GM19328 (cell line): ENCODE measurements at regions not wholly inside any gene's neighbourhood (a gene's known extent, or its start where the extent isn't known, plus 50 kb on each side); places are given as distances from the start of the nearest gene placed in this dataset.

Source experiments
- ATAC-seq: cut with Tn5 transposase; IDR thresholded peaks from one replicate; pipeline ENCODE4 v1.9.1; 2021; ENCODE audit warnings: mild to moderate bottlenecking, moderate library complexity; ENCODE audit not compliant: unreplicated experiment

DNA sequence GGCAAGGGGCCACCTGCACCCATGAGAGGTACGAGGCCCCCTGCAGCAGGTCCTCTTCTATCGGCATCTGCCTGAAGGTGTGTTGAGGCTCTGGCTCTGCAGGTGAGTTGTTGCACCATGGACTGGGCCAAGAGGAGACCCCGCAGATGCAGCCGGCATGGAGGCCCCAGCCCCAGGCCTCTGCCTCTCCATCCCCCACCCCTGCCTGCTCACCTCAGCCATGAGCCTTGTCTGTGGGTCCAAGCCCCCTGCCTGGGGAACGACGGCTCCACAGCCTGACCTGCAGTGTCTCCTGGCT lies 1386.2 kb downstream of the BRD1 start:
- no peak for ATAC-seq

GRCh38 chr22:48440673-48441552 lies 1386.8 kb downstream of the BRD1 start:
- ATAC-seq: no peak

GRCh38 chr22:48440176-48440575 lies 1387.5 kb downstream of the BRD1 start:
- ATAC-seq: no peak

- no peak for ATAC-seq
Measured at GRCh38 chr22:48439560-48440135, 1388.0 kb downstream of the BRD1 start.

DNA sequence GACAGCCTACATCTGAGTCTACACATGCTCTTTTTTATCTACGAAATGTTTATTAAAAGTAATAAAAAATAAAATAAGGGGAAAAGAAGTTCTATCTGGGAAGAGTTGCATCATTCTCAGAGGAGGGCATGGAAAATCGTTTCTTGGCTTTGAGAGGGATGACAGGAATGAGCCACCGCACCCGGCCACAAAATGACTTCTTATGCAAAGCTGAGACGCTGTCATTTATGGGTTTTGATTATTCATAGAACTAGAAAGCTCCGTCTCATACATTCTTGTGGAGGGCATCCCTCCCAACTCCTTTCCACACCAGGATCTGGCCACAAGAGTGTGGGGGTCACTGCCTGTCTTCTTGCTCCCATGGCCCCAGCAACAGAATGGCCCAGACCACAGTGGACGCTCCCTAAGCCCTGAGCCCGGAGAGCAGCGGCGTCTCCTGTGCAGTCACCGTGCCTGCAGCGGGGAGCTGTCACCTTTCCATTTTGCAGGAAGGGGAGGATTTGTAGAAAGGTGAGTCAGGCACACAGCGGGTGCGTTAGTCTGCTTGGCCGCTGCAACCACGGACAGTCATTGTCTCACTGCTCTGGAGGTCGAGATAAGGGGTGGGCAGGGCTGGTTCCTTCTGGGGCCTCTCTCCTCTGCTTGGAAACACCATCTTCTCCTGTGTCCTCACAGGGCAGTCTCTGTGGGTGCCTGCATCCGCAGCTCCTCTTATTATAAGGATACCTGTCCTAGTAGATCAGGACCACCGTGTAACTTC lies 1388.7 kb downstream of the BRD1 start:
- no peak for ATAC-seq

GRCh38 chr22:48438096-48438495 lies 1389.6 kb downstream of the BRD1 start:
- ATAC-seq: no peak

DNA sequence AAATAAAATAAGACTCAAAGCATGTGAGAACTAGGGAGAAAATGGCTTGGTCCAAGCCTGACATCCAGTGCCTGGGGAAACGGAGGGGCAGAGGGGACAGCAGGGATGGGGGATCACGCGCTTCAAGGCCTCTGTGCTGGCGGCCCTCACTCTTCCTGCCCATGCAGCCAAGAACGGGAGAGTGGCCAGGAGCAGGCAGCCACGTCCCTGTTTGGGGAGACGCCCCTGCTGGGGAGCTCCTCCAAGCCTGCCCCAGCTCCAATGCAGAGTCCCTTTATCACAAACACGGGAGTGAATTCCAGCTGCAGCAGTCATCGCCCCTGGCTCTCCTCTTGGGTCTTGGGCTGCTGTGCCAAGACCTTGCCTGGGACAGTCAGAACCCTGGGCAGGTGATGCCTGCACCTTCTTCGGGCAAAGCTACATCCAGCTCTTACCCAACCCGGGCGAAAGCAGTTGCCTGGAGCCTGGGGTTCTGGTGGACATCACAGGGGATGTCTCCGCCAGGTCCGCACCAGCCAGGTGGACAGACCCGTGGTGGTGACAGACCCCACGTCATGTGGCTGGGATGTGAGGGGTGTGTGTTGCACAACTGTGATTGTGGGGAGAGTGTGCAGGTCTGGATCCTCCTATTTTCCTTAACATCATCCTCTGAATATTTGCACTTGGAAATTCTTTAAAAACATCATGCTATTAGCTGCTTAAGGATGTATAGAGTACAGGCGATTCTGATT lies 1391.3 kb downstream of the BRD1 start:
- ATAC-seq: no peak

- ATAC-seq: no peak
Measured at GRCh38 chr22:48434868-48435250, 1392.8 kb downstream of the BRD1 start.

DNA sequence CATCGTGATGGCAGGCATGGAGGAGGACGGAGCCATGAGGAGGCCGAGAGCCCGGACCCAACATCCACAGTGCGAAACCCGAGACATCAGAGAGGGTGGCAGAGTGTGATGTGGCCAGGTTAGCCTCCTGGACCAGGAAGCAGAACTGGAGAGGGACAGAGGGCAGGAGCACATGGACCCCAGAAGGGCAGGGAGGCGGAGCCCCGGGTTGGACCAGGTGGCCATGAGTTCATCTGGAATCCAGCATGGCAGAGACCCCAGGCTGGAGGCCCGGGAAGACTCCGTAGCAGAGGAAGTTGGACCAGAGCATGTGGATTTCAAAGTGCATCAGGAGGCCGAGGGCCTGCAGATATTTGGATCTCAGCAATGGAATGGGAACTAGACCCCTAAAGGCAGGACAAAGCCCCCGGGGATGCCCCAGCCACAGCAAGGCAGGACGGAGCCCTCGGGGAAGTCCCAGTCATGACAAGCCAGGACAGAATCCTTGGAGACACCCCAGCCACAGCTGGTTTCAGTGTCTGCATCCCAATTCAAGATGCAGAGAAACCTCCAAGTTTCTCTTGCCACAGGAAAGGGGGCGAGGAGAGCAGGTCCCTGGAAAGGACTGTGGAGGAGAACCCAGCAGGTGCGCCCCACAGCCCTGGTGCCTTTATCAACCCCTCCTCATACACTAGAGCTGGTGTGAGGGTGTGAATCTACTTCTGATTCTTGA lies 1393.4 kb downstream of the BRD1 start:
- no peak for ATAC-seq

GRCh38 chr22:48433647-48434046 lies 1394.0 kb downstream of the BRD1 start:
- no peak for ATAC-seq

GRCh38 chr22:48432781-48433518 lies 1394.7 kb downstream of the BRD1 start:
- no peak for ATAC-seq

GRCh38 chr22:48431536-48432315 lies 1395.9 kb downstream of the BRD1 start:
- ATAC-seq: no peak

DNA sequence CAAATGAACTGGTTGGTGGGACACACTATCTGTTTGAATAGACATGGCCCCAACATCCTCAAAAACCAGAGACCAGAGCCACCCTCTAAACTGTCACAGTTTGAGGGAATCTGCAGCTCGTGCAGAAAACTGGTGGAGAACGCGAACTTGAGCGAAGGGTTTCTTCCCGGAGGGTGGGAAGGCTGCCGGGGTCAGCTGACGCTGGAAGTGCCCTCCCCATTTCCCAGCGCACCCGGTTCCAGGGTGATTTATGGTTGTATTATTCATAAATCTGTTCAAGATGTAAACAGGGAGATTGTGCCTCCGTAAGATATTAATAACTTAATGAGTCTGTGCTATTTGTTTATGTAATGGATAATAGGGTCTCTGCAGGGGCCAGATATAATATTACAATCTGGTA lies 1396.7 kb downstream of the BRD1 start:
- ATAC-seq: no peak

GRCh38 chr22:48429446-48430020 lies 1398.1 kb downstream of the BRD1 start:
- no peak for ATAC-seq

DNA sequence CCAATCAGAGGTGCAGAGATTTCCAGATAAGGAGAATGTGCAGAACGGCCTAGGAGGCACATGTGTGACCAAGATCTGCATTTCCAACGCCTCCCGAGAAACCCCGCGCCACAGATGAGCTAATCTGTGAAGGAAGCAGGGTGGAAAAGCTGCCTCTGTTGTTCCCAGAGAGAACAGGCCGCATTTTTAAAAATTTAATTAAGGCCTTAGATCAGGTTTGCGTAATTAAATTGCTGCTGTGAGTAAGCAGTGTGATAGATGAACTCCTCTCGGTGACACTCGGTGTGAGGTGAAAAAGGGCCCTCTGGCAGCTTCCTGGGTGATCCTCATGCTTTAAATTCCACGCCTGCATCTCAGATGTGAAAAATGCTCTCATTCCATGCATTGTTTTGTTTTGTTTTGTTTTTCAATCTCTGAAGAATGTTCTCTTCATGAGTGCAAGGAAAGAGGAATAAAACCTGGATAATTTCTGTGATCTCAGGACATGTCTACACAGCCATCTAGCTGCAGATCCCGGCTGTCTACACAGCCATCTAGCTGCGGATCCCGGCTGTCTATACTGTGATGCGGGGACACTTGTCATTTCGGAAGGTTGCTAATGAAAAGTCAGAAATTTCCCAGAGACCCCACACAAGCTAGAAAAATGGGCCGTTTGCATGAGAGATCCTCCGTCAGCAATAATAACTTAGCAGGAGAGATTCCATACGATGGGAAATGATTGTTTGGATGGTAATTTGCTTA lies 1398.9 kb downstream of the BRD1 start:
- no peak for ATAC-seq

DNA sequence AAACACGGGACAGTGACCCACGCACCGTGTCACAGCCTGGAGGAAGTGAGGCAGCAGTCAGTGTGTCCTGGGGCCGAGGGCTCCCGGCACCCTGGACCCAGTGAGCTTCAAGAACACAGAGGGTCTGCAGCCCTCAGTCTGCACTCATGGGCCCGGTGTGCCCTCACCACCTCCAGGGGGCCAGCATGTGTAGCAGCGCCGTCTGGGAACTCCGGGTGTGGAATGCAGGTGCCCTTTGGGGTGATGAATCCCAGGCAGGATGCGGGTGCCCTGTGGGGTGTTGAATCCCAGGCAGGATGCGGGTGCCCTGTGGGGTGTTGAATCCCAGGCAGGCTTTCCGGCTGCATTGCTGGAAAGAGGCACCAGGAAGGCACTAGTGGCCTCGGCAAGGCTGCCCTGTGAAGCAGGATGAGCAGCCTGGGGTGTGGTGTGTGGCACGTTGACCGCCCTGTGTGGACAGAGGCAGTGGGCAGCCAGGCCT lies 1399.9 kb downstream of the BRD1 start:
- ATAC-seq: no peak

DNA sequence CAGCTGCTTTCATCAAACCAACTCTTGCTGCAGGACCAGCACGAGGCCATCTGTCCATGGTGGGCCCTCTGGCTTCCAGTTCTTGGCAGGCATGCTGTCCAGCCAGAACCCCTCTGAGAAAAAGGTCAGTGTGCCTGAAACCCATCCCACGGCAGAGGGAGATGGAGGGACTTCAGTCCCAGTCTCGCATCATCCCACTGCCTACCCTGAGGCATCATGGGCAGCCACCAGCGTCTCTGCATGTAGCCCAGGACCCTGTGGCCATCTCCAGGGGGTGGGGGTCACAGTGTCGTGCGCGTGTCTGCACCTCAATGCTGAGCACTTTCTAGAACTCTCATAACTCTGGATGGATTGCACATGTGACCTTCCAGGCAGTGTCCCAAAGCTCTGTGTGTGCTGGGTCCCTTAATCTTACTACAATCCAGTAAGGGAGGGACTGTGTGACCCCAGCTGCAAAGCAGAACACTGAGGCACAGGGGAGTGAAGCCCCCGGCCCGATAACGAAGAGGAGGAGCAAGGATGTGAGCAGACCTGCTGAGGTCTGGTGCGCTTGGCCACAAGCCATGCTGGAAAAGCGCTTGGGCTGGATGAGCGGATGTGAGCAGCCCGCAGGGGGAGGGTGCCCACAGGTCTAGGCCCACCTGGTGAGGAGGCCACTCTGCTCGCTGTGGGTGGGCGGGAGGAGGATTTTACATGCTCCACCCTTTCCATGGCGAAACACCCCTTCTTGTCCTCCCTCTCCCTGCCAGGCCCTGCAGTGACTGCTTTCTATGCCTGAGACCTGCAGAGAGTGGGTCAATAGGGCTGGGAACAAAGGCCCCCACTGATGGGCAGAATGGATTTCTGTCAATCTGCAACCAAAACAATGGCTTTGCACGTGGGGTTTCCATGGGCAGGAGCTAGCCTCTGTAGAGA lies 1401.0 kb downstream of the BRD1 start:
- ATAC-seq: no peak
